Choroid plexus epithelial cell (primary cell): ENCODE measurements at regions not wholly inside any gene's neighbourhood (a gene's known extent, or its start where the extent isn't known, plus 50 kb on each side); places are given as distances from the start of the nearest gene placed in this dataset.

ENCODE experiments used
- DNase-seq: peaks from one replicate; pipeline ENCODE4 v3.0.0-alpha.2; 2010; ENCODE audit warnings: low read depth
- H3K4me3 ChIP-seq: 2 replicates; pipeline ENCODE4 v1.5.1; 2011; ENCODE audit warnings: low read depth, mild to moderate bottlenecking, control low read depth, low read length, moderate library complexity
- TF ChIP-seq, protein P1 (sequence below): conservative IDR thresholded peaks from 2 replicates; pipeline ENCODE4 v1.5.1; 2011; ENCODE audit warnings: low read depth, mild to moderate bottlenecking, control low read depth, inconsistent platforms, low read length, moderate library complexity

GRCh38 chr14:28321475-28322244 is 444.9 kb upstream of the FOXG1 start:
- TF ChIP-seq, protein P1, sequence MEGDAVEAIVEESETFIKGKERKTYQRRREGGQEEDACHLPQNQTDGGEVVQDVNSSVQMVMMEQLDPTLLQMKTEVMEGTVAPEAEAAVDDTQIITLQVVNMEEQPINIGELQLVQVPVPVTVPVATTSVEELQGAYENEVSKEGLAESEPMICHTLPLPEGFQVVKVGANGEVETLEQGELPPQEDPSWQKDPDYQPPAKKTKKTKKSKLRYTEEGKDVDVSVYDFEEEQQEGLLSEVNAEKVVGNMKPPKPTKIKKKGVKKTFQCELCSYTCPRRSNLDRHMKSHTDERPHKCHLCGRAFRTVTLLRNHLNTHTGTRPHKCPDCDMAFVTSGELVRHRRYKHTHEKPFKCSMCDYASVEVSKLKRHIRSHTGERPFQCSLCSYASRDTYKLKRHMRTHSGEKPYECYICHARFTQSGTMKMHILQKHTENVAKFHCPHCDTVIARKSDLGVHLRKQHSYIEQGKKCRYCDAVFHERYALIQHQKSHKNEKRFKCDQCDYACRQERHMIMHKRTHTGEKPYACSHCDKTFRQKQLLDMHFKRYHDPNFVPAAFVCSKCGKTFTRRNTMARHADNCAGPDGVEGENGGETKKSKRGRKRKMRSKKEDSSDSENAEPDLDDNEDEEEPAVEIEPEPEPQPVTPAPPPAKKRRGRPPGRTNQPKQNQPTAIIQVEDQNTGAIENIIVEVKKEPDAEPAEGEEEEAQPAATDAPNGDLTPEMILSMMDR, result no peak
- no peak overlapping the region for H3K4me3 ChIP-seq
- DNase-seq, result peak; percentile 58

GRCh38 chr14:28323366-28323765 is 443.2 kb upstream of the FOXG1 start:
- DNase-seq, result no peak

GRCh38 chr14:28323951-28324741 is 442.4 kb upstream of the FOXG1 start:
- no peak for DNase-seq
- TF ChIP-seq, protein P1, result no peak
- H3K4me3 ChIP-seq, result no peak overlapping the region

More at GRCh38 chr14:28323366-28323765, 443.2 kb upstream of the FOXG1 start:
- no peak overlapping the region for H3K4me3 ChIP-seq
- TF ChIP-seq, protein P1, result no peak

- TF ChIP-seq, protein P1, result no peak
- no peak for DNase-seq
- H3K4me3 ChIP-seq, result no peak overlapping the region
Observed at GRCh38 chr14:28340816-28341215, 425.8 kb upstream of the FOXG1 start.

DNA sequence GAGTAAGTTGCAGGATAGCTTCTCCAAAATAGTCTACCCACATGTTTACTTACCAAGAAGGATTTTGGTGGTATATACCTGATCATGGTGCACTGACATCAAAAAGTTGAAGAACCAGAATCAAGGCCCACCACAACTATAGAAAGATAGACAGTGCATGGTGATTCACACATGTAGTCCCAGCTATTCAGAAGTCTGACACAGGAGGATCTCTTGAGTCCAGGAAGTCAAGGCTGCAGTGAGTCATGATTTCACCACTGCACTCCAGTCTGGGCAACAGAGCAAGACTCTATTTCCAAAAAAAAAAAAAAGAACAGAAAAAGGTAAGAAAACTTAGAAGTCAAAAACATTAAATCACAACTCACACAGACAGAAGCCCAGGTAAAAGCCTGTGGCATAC is 422.2 kb upstream of the FOXG1 start:
- no peak overlapping the region for H3K4me3 ChIP-seq
- DNase-seq, result peak; percentile 43
- TF ChIP-seq, protein P1, result no peak

GRCh38 chr14:28348797-28349196 is 417.8 kb upstream of the FOXG1 start:
- H3K4me3 ChIP-seq, result no peak overlapping the region
- TF ChIP-seq, protein P1, result no peak
- DNase-seq, result no peak
